OCI-LY3 (cell line): ENCODE measurements at regions not wholly inside any gene's neighbourhood (a gene's known extent, or its start where the extent isn't known, plus 50 kb on each side); places are given as distances from the start of the nearest gene placed in this dataset.

Experiments
- H2AFZ ChIP-seq: fragments of 200-600, 300-600 bp; shearing (Covaris generic); 2 replicates; pipeline ENCODE4 v1.6.0; 2014; ENCODE audit warnings: antibody characterized with exemption, low read depth, low read length
- H3K27ac ChIP-seq: fragments of 200-600, 300-600 bp; sonication (generic); 2 replicates; pipeline ENCODE4 v1.5.1; 2014; ENCODE audit warnings: mild to moderate bottlenecking, low read length, moderate library complexity, mixed read lengths
- H3K27me3 ChIP-seq: fragments of 200-600, 300-600 bp; sonication (generic); 2 replicates; pipeline ENCODE4 v1.6.1; 2014; ENCODE audit warnings: low read depth, low read length, mixed read lengths
- H3K36me3 ChIP-seq: fragments of 200-600, 300-600 bp; sonication (generic); replicated peaks from 2 replicates; pipeline ENCODE3; 2014; ENCODE audit warnings: low read depth, low read length, mixed read lengths
- H3K4me1 ChIP-seq: fragments of 300-600, 200-600 bp; sonication (generic); 2 replicates; pipeline ENCODE4 v1.6.1; 2014; ENCODE audit warnings: low read length, mixed read lengths
- H3K4me2 ChIP-seq: fragments of 200-600, 300-600 bp; sonication (generic); 2 replicates; pipeline ENCODE4 v1.6.1; 2014; ENCODE audit warnings: low read length, mixed read lengths
- H3K4me3 ChIP-seq: fragments of 300-600, 200-600 bp; sonication (generic); 2 replicates; pipeline ENCODE4 v1.5.1; 2014; ENCODE audit warnings: antibody characterized with exemption, mild to moderate bottlenecking, low read length, moderate library complexity
- H3K79me2 ChIP-seq: fragments of 300-600, 200-600 bp; shearing (Covaris generic); 2 replicates; pipeline ENCODE4 v1.6.1; 2014; ENCODE audit warnings: mild to moderate bottlenecking, low read length, mixed read lengths
- H3K9ac ChIP-seq: fragments of 300-600, 200-600 bp; shearing (Covaris generic); 2 replicates; pipeline ENCODE4 v1.6.0; 2014; ENCODE audit warnings: mild to moderate bottlenecking, low read length, moderate library complexity
- H3K9me3 ChIP-seq: fragments of 200-600, 300-600 bp; shearing (Covaris generic); 2 replicates; pipeline ENCODE4 v1.6.1; 2014; ENCODE audit warnings: low read length, mixed read lengths; ENCODE audit not compliant: insufficient read depth
- H4K20me1 ChIP-seq: fragments of 200-600, 300-600 bp; sonication (generic); 2 replicates; pipeline ENCODE4 v1.6.1; 2016; ENCODE audit warnings: low read length, mixed read lengths; ENCODE audit not compliant: insufficient read depth
- CTCF ChIP-seq: fragments of 200-600, 300-600 bp; sonication (generic); IDR thresholded peaks from 2 replicates; pipeline ENCODE4 v1.5.1; 2014; ENCODE audit warnings: antibody characterized with exemption, low read length, low read depth
- EZH2phosphoT487 ChIP-seq: fragments of 200-600 bp; shearing (Covaris generic); IDR thresholded peaks from 2 replicates; pipeline ENCODE4 v1.6.1; 2018; ENCODE audit warnings: antibody characterized with exemption, mixed run types, low read depth

GRCh38 chr6:141618180-141618581, 514.5 kb upstream of the GJE1 start:
- no peaks in the 10 kb centered on the region for H3K27me3 ChIP-seq
- no peak for TF ChIP-seq CTCF
- TF ChIP-seq EZH2phosphoT487 = no peak
- no peaks in the 10 kb centered on the region for H3K9me3 ChIP-seq
- H4K20me1 ChIP-seq = no peaks in the 10 kb centered on the region
- H3K36me3 ChIP-seq = no peaks in the 10 kb centered on the region
- H3K27ac ChIP-seq = no peak overlapping the region
- no peak overlapping the region for H3K9ac ChIP-seq
- H3K4me1 ChIP-seq = no peaks in the 10 kb centered on the region
- no peak overlapping the region for H3K4me2 ChIP-seq
- H2AFZ ChIP-seq = no peak overlapping the region
- H3K4me3 ChIP-seq = no peak overlapping the region
- H3K79me2 ChIP-seq = no peaks in the 10 kb centered on the region

GRCh38 chr6:141610741-141611140, 522.0 kb upstream of the GJE1 start:
- H3K79me2 ChIP-seq = no peaks in the 10 kb centered on the region
- no peaks in the 10 kb centered on the region for H3K36me3 ChIP-seq
- no peaks in the 10 kb centered on the region for H3K9me3 ChIP-seq
- 0 out of 2 replicates have a peak overlapping the region, but pooled peaks have one; percentile 11 for H2AFZ ChIP-seq
- H3K27ac ChIP-seq = no peak overlapping the region
- TF ChIP-seq CTCF = no peak
- TF ChIP-seq EZH2phosphoT487 = no peak
- H4K20me1 ChIP-seq = no peaks in the 10 kb centered on the region
- no peak overlapping the region for H3K9ac ChIP-seq
- H3K27me3 ChIP-seq = no peaks in the 10 kb centered on the region
- no peaks in the 10 kb centered on the region for H3K4me1 ChIP-seq
- H3K4me3 ChIP-seq = no peak overlapping the region
- no peak overlapping the region for H3K4me2 ChIP-seq

- Histone ChIP-seq H3K4me3 (no peak overlapping the region), H3K4me2 (no peak overlapping the region), H3K36me3 (no peaks in the 10 kb centered on the region), H3K4me1 (no peaks in the 10 kb centered on the region), H3K79me2 (no peaks in the 10 kb centered on the region), H3K27ac (no peak overlapping the region), H2AFZ (no peak overlapping the region), H4K20me1 (no peaks in the 10 kb centered on the region), H3K9ac (no peak overlapping the region), H3K9me3 (no peaks in the 10 kb centered on the region), H3K27me3 (no peaks in the 10 kb centered on the region)
- no peak for TF ChIP-seq CTCF
- no peak for TF ChIP-seq EZH2phosphoT487
Observed at GRCh38 chr6:141607956-141608355, 524.8 kb upstream of the GJE1 start.

- Histone ChIP-seq H3K9ac (no peak overlapping the region), H2AFZ (no peak overlapping the region), H3K27me3 (no peaks in the 10 kb centered on the region), H3K27ac (no peak overlapping the region), H3K79me2 (no peaks in the 10 kb centered on the region), H3K4me1 (no peaks in the 10 kb centered on the region), H3K4me3 (no peak overlapping the region), H3K9me3 (no peaks in the 10 kb centered on the region), H3K4me2 (no peak overlapping the region), H4K20me1 (no peaks in the 10 kb centered on the region), H3K36me3 (no peaks in the 10 kb centered on the region)
- TF ChIP-seq EZH2phosphoT487 = no peak
- no peak for TF ChIP-seq CTCF
Observed at GRCh38 chr6:141598487-141598886, 534.2 kb upstream of the GJE1 start.
